Body of pancreas (tissue), 4 donors: ENCODE measurements at regions not wholly inside any gene's neighbourhood (a gene's known extent, or its start where the extent isn't known, plus 50 kb on each side); places are given as distances from the start of the nearest gene placed in this dataset.

Experiments used
- ATAC-seq: fragments of 150-250 bp; one replicate; pipeline ENCODE4 v1.9.1; 2016
- DNase-seq, 4 donors: peaks; one replicate each; pipeline ENCODE4 v3.0.0-alpha.2; 2019
- H3K27ac ChIP-seq, 4 donors: fragments of 200-600 bp; sonication (generic); 1 replicate in 3 of 4; 2 replicates in 1 of 4; pipeline versions ENCODE4 v1.5.1 to v1.6.1; 2016 to 2019; ENCODE audit warnings: mild to moderate bottlenecking in 1 of 4, mixed read lengths in 1 of 4, moderate library complexity in 1 of 4
- H3K27me3 ChIP-seq, 2 donors: fragments of 200-600 bp; sonication (generic); one replicate each; pipeline ENCODE4 v1.6.0; 2016; ENCODE audit warnings: mild to moderate bottlenecking in 1 of 2
- H3K36me3 ChIP-seq, 2 donors: fragments of 200-600 bp; sonication (generic); replicated peaks in 1 of 2; 2 replicates each; pipeline ENCODE4 v1.5.1; 2016; ENCODE audit warnings: low read depth in 2 of 2; ENCODE audit not compliant: insufficient read depth in 1 of 2
- H3K4me1 ChIP-seq: fragments of 200-600 bp; sonication (generic); one replicate; pipeline ENCODE4 v1.6.0; 2016
- H3K4me3 ChIP-seq, 2 donors: fragments of 200-600 bp; sonication (generic); 1 replicate in 1 of 2; 2 replicates in 1 of 2; pipeline ENCODE4 v1.5.1; 2016 to 2019
- H3K9me3 ChIP-seq, 3 donors: fragments of 200-600 bp; sonication (generic); 1 replicate in 2 of 3; 2 replicates in 1 of 3; pipeline ENCODE4 v1.5.1; 2016
- POLR2A ChIP-seq, 3 donors: fragments of 450-650 bp; IDR thresholded peaks; one replicate each; pipeline ENCODE4 v1.6.1; 2016; ENCODE audit warnings: antibody characterized with exemption in 3 of 3, mild to moderate bottlenecking in 2 of 3
- WGBS, 2 donors: methylation state at CpG; one replicate each; pipeline ENCODE4 v1.1.5; 2017; 5-methylcytosine and 5-hydroxymethylcytosine counted together
- intact Hi-C: fragments of 100-400 bp; cut with DNase I; formaldehyde crosslinking; loops from one replicate; pipeline ENCODE4 v1.15.1; 2023
- TF ChIP-seq, protein P1 (sequence below), 7 experiments: fragments of 450-650 bp in 4 of 7; fragments of 200-600 bp in 3 of 7; sonication (generic) in 3 of 7; IDR thresholded peaks; one replicate each; pipeline ENCODE4 v1.5.1; 2016 to 2019; ENCODE audit warnings: antibody characterized with exemption in 7 of 7

DNA sequence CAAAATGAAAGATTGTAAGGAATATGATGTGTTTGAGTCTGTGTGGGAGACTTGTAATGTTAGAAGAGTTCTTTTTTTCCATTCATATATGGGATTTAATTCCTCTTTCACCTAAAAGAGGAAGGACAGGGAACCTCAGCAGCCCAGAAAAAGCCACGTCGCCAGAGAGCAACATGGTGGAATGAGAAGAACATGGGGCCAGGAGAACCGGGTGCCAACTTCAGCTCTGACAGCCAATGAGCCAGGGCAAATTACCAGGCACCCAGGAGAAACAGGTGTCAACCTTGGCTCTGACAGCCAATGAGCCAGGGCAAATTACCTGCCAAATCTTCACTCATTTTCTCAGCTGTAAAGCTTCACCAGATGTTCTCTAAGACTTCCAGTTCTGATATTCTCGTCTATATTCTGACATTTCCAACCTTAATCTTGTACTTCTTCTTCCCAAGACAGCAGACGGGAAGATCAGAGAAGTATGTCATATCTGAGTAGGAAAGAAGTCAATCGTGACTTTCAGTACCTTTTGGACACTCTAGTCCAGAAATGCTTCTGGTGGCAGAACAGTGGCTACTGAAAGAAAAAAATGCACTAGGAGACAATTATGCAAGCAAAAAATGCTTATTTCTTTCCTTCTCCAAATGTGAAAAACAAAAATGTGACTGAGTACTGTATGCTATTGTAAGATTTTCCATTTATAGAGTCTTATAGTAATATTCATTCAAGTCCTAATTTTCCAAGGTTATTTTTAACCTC is 79.2 kb upstream of the COL5A2 start:
- ATAC-seq, result no peak
- no peaks in the 10 kb centered on the region for H3K27me3 ChIP-seq
- TF ChIP-seq, protein P1, sequence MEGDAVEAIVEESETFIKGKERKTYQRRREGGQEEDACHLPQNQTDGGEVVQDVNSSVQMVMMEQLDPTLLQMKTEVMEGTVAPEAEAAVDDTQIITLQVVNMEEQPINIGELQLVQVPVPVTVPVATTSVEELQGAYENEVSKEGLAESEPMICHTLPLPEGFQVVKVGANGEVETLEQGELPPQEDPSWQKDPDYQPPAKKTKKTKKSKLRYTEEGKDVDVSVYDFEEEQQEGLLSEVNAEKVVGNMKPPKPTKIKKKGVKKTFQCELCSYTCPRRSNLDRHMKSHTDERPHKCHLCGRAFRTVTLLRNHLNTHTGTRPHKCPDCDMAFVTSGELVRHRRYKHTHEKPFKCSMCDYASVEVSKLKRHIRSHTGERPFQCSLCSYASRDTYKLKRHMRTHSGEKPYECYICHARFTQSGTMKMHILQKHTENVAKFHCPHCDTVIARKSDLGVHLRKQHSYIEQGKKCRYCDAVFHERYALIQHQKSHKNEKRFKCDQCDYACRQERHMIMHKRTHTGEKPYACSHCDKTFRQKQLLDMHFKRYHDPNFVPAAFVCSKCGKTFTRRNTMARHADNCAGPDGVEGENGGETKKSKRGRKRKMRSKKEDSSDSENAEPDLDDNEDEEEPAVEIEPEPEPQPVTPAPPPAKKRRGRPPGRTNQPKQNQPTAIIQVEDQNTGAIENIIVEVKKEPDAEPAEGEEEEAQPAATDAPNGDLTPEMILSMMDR (IDR thresholded peaks at IDR 0.05), result no peak
- no peak for TF ChIP-seq POLR2A (IDR thresholded peaks at IDR 0.05)
- 90 to 91% methylated on average over 6 of the region's 6 CpGs for WGBS, 2 donors
- no peak for DNase-seq
- intact Hi-C loops, result no loop called here
- no peaks in the 10 kb centered on the region for H3K9me3 ChIP-seq
- no peaks in the 10 kb centered on the region for H3K36me3 ChIP-seq
- no peaks in the 10 kb centered on the region for H3K4me1 ChIP-seq
- H3K4me3 ChIP-seq, result no peak overlapping the region
- no peak overlapping the region for H3K27ac ChIP-seq

DNA sequence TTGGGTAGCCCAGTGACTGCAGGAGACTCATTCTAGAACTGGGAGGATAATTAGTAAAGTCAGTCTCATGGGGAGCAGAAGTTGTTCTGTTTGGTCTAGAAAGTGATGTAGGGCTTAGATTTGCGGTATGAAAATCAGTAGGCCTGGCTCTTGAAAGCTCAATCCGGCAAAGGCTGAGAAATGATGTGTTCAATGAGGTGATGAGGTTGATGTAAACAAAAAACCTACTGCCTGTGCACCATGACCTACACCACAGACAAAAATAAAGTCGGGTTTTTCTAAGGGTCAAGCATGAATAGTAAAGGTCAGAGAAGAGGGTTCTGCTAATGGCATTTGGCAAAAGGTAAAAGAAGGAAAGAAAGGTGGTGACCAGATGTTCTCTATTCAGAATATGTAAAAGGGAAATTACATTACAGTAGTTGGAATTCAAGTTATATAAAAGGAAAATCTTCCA is 80.8 kb upstream of the COL5A2 start:
- intact Hi-C loops, result no loop called here
- Histone ChIP-seq H3K27me3 (no peaks in the 10 kb centered on the region), H3K9me3 (no peaks in the 10 kb centered on the region), H3K27ac (no peak overlapping the region), H3K4me1 (no peaks in the 10 kb centered on the region), H3K4me3 (no peak overlapping the region), H3K36me3 (no peaks in the 10 kb centered on the region)
- no peak for TF ChIP-seq POLR2A (IDR thresholded peaks at IDR 0.05)
- TF ChIP-seq, protein P1 (IDR thresholded peaks at IDR 0.05), result no peak
- 71 to 75% methylated on average over 3 of the region's 3 CpGs for whole genome bisulfite sequencing, 2 donors
- DNase-seq (no peak), ATAC-seq (no peak)

DNA sequence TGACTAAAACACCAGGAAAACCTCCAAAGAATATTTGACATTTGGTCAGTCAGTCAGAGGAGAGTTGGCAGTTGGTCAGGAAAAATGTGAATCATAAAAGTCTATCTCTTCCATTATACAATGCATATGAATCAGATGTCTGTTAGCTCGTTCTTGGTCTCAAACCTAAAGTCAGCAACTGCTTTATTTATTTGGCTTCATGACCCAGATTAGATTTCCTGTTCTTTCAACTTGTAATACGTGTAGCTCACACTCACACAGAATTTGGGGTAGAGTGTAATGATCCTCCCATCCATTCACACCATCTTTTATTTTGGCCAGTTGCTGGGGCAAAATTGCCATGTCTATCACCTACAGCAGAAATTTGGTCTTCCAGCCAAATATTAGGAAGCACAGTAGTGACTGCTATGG is 81.9 kb upstream of the COL5A2 start:
- Histone ChIP-seq H3K36me3 (no peaks in the 10 kb centered on the region), H3K27me3 (no peaks in the 10 kb centered on the region), H3K27ac (no peak overlapping the region), H3K4me3 (no peak overlapping the region), H3K9me3 (no peaks in the 10 kb centered on the region), H3K4me1 (no peaks in the 10 kb centered on the region)
- ATAC-seq (no peak), DNase-seq (no peak)
- intact Hi-C loops, result no loop called here
- WGBS, 2 donors, result 48 to 52% methylated on average over 2 of the region's 2 CpGs
- TF ChIP-seq POLR2A (IDR thresholded peaks at IDR 0.05), result no peak
- TF ChIP-seq, protein P1 (IDR thresholded peaks at IDR 0.05), result no peak

DNA sequence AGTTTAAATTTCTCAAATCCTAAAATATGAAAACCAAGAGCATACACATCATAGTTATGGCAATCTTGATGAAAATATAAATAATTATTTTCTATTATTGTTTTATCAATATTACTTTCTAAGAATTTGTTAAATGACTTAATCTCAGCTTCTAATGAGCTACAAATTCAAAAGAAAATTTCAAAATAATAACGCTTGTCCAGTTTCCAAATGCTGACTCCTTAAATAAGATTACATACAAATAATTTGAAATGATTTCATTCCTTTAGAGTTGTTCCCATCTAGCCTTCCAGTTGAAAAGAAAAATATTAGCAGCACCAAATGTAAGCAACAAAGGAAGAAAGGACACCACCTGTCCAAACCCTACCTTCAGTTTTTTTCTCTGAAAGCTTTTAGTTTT is 82.4 kb upstream of the COL5A2 start:
- no peaks in the 10 kb centered on the region for H3K9me3 ChIP-seq
- ATAC-seq (no peak), DNase-seq (no peak)
- TF ChIP-seq, protein P1 (IDR thresholded peaks at IDR 0.05), result no peak
- no peak for TF ChIP-seq POLR2A (IDR thresholded peaks at IDR 0.05)
- no peak overlapping the region for H3K4me3 ChIP-seq
- H3K36me3 ChIP-seq, result no peaks in the 10 kb centered on the region
- 91 to 94% methylated on average over 1 of the region's 1 CpG for WGBS, 2 donors
- intact Hi-C loops, result no loop called here
- H3K27me3 ChIP-seq, result no peaks in the 10 kb centered on the region
- H3K27ac ChIP-seq, result no peak overlapping the region
- H3K4me1 ChIP-seq, result no peaks in the 10 kb centered on the region
